PFSK-1 (cell line): ENCODE measurements at regions not wholly inside any gene's neighbourhood (a gene's known extent, or its start where the extent isn't known, plus 50 kb on each side); places are given as distances from the start of the nearest gene placed in this dataset.

Experiments
- POLR2AphosphoS5 ChIP-seq: IDR thresholded peaks from 2 replicates; pipeline ENCODE4 v1.6.1; 2012; ENCODE audit warnings: low read depth, mild to moderate bottlenecking, control low read depth, low read length, moderate library complexity
- REST ChIP-seq, 2 experiments: IDR thresholded peaks; 2 replicates each; pipeline versions ENCODE4 v1.6.1 to v1.8.0; 2011 to 2012; ENCODE audit warnings: low read depth in 2 of 2, low read length in 2 of 2, control low read depth in 1 of 2, inconsistent platforms in 1 of 2, mild to moderate bottlenecking in 1 of 2, moderate library complexity in 1 of 2; ENCODE audit not compliant: insufficient read depth in 1 of 2
- TAF1 ChIP-seq: IDR thresholded peaks from 2 replicates; pipeline ENCODE4 v1.6.1; 2012; ENCODE audit warnings: low read length, control low read depth, borderline replicate concordance; ENCODE audit not compliant: insufficient read depth

DNA sequence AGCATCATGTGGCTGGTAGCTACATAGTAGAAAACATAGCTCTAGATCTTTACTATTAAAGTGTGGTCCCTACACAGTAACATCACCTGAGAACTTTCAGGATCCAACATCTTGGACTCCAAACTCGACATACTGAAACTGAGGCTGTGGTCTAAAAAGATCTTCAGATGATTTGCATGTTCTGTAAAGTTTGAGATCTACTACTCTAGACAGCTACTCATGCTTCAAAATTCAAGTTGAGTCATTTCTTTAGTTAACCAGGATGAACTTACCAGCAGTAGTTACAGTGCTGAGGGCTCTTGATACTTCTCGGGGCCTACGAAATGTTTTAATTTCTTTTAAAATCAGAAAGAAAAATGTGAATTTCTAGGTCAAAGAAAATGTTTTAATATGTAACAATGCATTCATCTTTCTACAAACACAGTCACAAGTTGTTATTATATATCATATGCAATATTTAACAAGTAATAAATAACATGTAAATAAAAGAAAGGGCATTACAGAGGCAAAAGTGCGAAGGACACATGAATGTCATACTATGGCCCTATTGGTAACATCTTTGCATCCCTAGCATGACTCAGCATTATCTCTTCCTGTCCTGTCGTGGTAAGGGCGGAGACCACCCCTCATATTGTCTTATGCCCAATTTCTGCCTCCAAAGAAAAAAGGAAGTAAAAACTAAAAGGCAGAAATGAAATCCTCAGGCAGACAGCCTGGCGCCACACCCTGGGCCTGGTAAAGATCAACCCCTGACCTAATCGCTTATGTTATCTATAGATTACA, 563.9 kb upstream of the TLE4 start:
- TF ChIP-seq TAF1: no peak
- no peak for TF ChIP-seq REST (IDR thresholded peaks at IDR 0.05; ENCODE audit: insufficient read depth in 1 of 2, low read depth in 2 of 2, low read length in 2 of 2)
- no peak for TF ChIP-seq POLR2AphosphoS5
